ENCODE measurements at regions not wholly inside any gene's neighbourhood (a gene's known extent, or its start where the extent isn't known, plus 50 kb on each side); places are given as distances from the start of the nearest gene placed in this dataset.

- no peak for DNase-seq
Measured at GRCh38 chr5:68455216-68455615, 239.7 kb downstream of the PIK3R1 start.

DNA sequence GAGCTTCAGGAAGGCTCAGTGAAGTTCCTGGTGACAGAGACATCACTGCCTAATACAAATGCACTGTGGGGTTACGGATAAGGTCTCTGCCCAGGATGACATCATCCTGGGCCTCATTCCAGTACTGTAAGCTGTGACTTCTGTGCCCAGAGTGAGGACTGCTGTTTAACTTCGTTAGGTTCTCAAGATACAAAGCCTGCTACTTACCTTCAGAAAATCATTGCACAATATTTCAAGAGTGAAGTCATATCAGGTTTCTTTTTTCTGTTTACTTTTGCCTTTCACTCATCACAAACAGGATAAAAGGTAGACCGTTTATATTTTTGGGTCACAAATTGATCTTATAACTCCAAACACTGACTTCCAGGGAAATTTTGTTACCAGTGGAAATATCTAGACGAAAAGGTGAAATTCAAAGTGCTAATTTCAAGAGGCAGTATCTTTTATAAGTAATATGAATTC is 241.2 kb downstream of the PIK3R1 start:
- DNase-seq, result no peak

- no peak for DNase-seq
Measured at GRCh38 chr5:68457285-68457684, 241.7 kb downstream of the PIK3R1 start.

GRCh38 chr5:68458416-68459021 is 243.0 kb downstream of the PIK3R1 start:
- DNase-seq, result no peak

- DNase-seq, result no peak
Measured at GRCh38 chr5:68459093-68459809, 243.7 kb downstream of the PIK3R1 start.

GRCh38 chr5:68459810-68460139 is 244.2 kb downstream of the PIK3R1 start:
- no peak for DNase-seq

- DNase-seq, result peak; percentile 5
Measured at GRCh38 chr5:68460147-68460798, 244.7 kb downstream of the PIK3R1 start.

GRCh38 chr5:68463606-68464005 is 248.1 kb downstream of the PIK3R1 start:
- DNase-seq, result no peak

DNA sequence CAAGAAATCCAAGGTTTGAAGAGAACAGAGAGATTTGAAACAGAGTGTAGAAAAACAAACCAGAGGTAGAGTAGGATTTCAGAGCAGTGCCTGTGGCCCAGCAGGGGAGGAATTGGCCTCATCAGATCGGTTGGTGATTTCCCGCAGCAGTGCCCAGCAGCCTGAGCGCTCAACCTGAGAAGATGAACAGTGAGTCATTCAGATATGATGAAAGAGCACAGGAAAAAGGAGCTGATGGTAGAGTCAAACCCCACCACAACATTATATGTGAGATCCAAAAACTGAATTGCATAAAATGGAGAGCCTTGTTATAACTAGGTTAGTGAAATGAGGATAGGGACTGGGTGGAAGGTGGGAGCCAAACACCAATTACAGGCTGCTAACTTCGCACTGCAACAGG is 248.9 kb downstream of the PIK3R1 start:
- DNase-seq, result no peak

- DNase-seq, result no peak
Measured at GRCh38 chr5:68465133-68465532, 249.6 kb downstream of the PIK3R1 start.

DNA sequence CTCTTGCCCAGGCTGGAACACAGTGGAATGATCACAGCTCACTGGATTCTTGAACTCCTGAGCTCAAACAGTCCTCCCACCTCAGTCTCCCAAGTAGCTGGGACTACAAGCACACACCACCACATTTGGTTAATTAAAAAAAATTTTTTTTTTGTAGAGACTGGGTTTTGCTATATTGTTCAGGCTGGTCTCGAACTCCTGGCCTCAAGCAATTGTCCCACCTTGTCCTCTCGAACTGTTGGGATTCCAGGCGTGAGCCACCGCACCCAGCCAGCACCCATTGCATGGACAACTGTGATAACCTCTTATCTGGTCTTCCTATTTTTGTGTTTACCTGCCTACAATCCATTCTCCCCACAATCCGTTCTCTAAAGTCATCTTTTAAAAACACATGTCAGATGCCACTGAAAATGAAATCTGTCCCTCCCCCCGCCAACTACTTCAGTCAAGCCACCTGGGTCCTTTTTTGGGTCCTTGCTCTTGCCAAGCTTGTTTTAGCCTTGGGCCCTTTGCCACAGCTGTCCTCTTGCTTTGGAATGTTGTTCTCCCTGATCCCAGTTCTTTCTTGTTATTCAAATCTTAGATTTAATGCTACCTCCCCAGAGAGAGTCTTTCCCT is 250.5 kb downstream of the PIK3R1 start:
- DNase-seq, result no peak

GRCh38 chr5:68467208-68467607 is 251.7 kb downstream of the PIK3R1 start:
- DNase-seq, result no peak

DNA sequence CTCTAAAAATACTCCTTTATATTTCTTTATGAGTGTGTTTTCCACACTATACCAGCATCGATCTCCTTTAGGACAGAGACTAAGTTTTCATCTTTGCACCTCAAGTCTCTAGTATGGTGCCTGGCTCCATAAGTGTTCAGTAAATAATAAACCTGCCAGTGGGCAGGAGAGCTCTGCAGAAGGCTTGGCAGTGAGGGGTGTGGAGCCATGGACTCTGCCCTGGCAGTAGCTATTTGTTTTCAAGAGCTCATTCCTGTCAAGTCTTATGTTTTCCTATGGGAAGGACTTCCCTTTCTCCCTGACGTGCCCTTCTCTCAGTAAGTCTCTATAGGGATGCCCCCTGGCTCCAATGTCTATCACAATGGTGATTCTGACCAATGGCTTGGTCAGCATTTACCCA is 252.2 kb downstream of the PIK3R1 start:
- DNase-seq, result no peak

- DNase-seq, result no peak
Measured at GRCh38 chr5:68468322-68468721, 252.8 kb downstream of the PIK3R1 start.

- DNase-seq, result no peak
Measured at GRCh38 chr5:68475476-68475983, 260.0 kb downstream of the PIK3R1 start.

DNA sequence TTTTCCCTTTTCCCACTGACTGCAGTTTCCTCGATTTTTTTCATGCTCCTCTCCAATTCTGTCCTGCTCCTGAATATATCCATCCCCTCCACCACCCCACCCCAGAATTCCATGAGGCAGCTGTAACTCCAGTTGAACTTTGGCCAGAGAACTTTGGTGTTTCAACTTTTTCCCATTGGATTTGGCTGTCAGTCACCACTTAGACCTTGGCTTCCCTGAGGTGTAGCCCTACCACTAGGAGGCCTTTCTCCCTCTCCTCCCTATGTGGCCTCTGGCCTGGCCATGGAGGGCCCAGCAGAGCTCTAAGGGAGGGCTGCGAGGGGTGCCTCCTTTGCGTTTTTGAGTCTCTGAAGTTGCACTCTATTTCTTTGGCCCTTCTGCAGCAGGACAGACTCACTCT is 261.3 kb downstream of the PIK3R1 start:
- no peak for DNase-seq

DNA sequence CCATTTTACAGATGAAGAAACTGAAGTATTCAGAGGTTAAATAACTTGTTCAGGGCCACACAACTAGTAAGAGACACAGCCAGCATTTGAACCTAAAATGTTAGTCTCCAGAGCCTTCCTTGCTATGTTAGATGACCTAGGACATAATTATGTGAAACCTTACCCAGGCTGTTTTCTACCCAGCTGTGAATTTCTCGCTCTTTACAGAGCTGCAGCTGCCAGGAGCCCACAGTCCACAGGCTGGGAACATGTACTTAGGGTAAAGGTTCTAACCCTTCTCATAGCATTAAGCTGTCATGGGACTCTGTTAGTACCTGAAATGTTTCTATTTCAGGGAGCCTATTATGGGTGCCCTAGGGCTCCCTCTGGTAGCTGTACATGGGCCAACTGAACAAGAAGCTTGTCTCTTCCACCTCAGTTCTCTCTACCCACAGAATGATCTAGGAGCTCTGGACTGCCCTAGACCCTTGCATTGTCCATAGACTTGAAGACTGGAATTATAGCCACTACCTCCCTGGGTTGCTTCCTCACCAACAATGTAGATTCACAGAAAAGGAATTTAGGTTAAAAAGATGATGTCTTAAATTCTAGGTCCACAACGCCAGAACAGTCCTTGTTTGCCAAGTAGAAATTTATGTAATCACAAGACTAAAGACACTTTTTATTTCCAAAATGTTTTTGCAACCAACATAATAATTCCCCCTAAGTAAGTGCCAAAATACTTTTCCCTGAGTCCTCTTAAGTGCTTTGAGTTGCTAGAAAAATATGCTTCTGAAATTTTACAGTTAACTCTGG is 262.9 kb downstream of the PIK3R1 start:
- DNase-seq, result no peak

DNA sequence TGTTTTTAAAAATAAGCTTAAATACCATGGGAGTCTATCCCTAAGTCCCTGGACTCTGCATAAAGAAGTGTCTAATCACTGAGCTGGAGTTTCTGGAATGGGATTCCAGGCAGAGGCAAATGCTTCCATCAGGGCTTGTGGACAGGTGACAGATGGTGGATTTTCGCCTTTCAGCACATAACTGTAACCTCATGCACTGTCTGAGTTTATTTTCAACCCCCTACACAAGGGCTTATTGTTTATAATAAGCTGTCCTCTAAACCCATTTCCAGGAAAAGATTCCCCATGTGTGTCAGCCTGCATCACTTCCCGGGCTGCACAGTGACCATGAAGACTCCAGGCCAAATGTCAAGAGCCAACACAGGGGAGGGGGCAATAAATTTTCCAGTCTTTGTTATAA is 264.0 kb downstream of the PIK3R1 start:
- peak; percentile 29 for DNase-seq

- DNase-seq, result no peak
Measured at GRCh38 chr5:68480335-68480940, 264.9 kb downstream of the PIK3R1 start.

GRCh38 chr5:68482199-68482598 is 266.6 kb downstream of the PIK3R1 start:
- peak; percentile 27 for DNase-seq

DNA sequence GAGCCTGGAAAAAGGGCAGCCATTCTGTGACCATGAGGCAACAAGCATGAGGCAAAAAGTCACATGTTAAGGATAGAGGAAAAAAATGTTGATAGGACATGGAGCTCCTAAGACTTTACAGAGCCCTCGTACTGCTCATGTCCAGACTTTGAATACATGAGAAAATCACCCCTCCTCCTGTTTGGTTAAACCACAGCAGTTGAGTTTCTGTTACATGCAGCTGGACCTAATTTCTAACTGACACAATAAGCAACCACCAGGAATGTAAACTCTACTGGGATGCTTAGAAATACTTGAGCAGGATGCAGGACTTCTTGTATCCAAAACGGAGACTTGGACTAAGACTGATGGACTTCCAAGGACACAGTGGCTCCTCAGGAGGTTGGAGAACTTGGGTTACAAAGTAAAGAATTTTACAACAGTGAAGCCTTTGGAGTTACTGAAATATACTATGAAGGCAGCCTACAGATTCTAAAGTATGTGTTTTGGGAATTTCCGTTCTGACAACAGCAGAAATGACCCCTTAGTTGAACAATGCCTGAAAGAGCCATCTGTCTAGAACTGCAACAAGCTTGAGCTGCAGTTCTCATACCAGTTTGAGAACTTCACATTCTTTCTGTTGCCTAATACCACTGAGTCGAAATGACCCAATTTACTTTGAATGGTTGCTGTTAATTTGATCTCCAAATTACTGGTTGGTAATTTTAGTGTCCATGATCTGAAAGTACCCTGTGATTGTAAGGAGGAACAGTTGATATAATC is 268.9 kb downstream of the PIK3R1 start:
- DNase-seq, result no peak

- no peak for DNase-seq
Measured at GRCh38 chr5:68489556-68489955, 274.0 kb downstream of the PIK3R1 start.
